NCI-H128 (cell line): ENCODE measurements at regions not wholly inside any gene's neighbourhood (a gene's known extent, or its start where the extent isn't known, plus 50 kb on each side); places are given as distances from the start of the nearest gene placed in this dataset.

Source experiments
- DNase-seq: peaks from one replicate; lab custom pipeline; 2025; ENCODE audit not compliant: unreplicated experiment; lab: John Stamatoyannopoulos, UW

- no peak for DNase-seq
Measured at GRCh38 chr13:99911965-99912566, 59.5 kb downstream of the ZIC5 start.

GRCh38 chr13:99911069-99911964 is 60.2 kb downstream of the ZIC5 start:
- DNase-seq, result no peak

DNA sequence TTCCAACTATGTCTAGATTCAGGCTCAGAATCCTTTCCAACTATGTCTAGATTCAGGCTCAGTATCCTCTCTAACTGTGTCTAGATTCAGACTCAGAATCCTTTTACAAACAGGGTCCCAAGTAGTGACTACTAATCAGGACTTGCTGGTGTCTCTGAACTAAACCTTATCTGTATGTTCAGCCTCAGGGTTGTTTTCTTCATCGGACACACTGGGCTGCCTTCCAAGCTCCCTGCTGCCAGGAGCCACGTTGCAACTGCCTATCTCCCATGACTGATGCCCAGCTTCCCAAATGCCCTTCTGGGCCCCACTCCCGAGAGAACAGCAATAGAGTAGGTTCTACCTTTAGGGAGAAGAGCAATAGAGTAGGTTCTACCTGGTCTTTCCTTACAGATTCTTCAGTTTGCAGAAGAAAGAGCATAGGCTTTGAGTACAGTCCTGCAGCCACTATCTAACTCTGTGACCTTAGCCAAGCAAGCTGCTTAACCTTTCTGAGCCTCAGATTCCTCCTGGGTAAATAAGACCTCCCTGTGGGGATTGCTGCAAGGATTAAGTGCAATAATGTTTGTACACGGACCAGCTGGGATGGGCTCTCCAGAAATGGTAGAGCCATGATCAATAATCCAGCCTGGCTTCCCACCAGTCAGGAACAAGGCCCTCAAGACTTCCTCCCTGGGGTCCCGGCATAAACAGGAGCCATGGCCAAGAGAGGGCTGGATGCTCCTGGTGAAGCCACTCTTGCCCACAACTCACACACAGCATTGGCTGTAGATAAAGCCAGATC is 61.5 kb downstream of the ZIC5 start:
- no peak for DNase-seq

DNA sequence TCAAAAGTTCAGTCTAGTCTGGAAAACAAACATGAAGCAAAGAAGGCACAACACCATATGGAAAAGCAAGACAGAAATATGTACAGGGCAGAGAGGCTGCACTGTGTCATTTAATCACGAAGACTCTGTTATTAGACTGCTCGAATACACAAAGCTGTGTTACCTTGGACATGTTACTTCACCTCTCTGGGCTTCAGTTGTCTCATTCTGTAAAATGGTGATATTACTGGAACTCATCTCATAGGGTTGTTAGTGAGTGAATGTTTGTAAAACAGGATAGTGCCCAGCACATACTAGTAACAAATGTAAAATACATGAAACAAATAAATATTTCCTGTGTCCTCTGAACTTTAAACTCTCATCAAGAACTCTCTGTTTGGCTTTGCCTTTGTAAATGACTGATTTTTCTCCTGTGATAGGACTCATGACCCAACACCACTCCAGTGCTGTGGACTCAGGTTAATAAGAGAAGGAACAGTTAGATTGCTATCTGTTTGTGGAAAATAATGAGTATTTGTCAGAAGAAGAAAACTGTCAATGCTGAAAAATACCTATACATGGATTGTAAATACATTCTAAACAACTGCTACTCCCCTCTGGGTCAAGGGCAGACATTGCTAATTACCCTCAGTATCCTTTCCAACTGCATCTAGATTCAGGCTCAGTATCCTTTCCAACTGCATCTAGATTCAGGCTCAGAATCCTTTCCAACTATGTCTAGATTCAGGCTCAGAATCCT is 62.3 kb downstream of the ZIC5 start:
- no peak for DNase-seq

- no peak for DNase-seq
Measured at GRCh38 chr13:99908140-99908803, 63.3 kb downstream of the ZIC5 start.

GRCh38 chr13:99907627-99908026 is 63.9 kb downstream of the ZIC5 start:
- no peak for DNase-seq

GRCh38 chr13:99907038-99907437 is 64.5 kb downstream of the ZIC5 start:
- no peak for DNase-seq

- DNase-seq, result no peak
Measured at GRCh38 chr13:99905814-99906213, 65.8 kb downstream of the ZIC5 start.

DNA sequence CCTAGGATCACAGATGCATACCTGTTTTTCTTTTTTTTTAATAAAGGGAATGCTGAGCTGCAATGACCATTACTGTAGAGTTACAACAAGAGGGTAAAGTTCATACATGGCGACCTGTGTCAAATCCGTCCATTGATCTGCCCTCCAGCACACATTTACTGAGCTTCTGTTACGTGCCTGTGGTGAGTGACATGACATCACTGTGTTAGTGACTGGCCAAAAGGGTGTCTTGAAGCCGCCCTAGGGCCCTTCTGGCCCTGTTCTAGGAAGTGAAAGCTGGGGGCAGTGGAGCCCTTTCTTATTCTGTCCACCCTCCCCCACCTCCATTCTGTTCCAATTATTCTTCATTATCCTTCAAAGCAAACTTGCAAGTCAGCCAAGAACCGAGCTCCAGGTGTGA is 66.3 kb downstream of the ZIC5 start:
- DNase-seq, result no peak

- DNase-seq, result no peak
Measured at GRCh38 chr13:99903140-99903539, 68.4 kb downstream of the ZIC5 start.

GRCh38 chr13:99902657-99903056 is 68.9 kb downstream of the ZIC5 start:
- DNase-seq, result no peak

DNA sequence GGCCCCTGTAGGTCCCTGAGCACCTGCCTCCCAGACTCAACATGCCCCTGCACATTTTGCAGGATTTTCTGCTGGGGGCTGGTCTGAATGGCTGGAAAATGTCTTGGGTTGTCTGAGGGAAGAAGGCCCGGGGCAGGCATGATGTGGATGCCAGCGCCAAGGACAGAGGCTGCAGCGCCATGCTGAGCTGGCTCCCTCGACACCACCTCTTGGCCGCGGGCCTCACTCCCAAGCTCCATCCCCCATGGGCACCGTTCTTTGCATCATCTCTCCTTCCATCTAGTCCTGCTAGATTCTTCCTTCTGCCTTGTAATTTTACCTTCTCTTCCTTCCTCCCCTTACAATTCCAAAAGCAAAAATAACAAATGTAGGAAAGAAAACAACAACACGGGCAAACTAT is 70.6 kb downstream of the ZIC5 start:
- no peak for DNase-seq

- DNase-seq, result no peak
Measured at GRCh38 chr13:99898421-99898820, 73.1 kb downstream of the ZIC5 start.

DNA sequence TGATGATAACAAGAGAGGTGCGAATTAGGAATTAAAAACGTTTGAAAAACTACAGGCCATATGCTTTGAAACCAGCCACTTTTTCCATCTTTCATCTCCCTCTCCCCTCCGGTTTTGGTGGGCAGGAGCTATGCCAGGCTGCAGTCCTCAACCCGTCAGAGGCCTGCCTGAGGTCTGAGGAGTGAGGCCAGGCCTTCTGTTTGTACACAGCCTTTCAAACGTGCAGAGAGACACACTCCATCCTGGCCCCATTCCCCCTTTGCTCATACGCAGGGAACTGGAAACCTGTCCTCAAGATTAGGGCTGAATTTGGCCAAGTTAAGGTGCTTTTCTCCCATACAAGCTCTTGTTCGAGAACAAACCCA is 74.5 kb downstream of the ZIC5 start:
- DNase-seq, result no peak

GRCh38 chr13:99896369-99897075 is 75.0 kb downstream of the ZIC5 start:
- DNase-seq, result no peak

- no peak for DNase-seq
Measured at GRCh38 chr13:99895444-99896368, 75.9 kb downstream of the ZIC5 start.

DNA sequence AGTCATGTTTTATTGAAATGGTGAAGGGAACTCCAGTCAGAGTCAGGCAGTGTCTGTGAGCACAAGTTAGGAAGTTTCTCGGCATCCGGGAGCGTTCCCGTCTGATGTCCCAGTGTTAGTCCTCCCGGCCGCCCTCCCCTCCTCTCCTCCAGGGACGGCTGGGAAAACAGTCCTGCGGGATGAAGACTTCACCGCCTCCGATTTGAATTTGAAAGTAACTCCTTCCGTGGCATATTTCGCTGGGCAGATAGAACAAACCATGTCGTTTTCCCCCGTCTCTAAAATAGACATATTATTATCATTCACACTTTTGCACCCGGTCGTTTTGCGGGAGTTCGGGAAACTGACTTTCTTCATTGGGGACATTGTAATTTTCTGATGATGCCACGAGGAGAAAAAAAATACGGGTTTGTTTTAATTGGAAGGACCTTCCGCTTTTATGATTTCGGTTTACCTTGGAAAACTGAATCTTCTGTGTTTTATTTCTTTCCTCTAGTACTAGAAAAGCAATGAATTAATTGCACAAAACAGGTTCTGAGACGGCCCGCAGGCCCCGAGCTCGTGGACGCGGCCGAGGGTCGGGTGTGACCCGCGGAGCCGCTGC is 76.6 kb downstream of the ZIC5 start:
- no peak for DNase-seq

- no peak for DNase-seq
Measured at GRCh38 chr13:99894105-99894839, 77.3 kb downstream of the ZIC5 start.
